ENCODE measurements at regions not wholly inside any gene's neighbourhood (a gene's known extent, or its start where the extent isn't known, plus 50 kb on each side); places are given as distances from the start of the nearest gene placed in this dataset.

- DNase-seq: no peak
Measured at GRCh38 chr21:32216293-32216692, 62.6 kb downstream of the MIS18A start.

- DNase-seq: no peak
Measured at GRCh38 chr21:32215306-32215685, 63.6 kb downstream of the MIS18A start.

DNA sequence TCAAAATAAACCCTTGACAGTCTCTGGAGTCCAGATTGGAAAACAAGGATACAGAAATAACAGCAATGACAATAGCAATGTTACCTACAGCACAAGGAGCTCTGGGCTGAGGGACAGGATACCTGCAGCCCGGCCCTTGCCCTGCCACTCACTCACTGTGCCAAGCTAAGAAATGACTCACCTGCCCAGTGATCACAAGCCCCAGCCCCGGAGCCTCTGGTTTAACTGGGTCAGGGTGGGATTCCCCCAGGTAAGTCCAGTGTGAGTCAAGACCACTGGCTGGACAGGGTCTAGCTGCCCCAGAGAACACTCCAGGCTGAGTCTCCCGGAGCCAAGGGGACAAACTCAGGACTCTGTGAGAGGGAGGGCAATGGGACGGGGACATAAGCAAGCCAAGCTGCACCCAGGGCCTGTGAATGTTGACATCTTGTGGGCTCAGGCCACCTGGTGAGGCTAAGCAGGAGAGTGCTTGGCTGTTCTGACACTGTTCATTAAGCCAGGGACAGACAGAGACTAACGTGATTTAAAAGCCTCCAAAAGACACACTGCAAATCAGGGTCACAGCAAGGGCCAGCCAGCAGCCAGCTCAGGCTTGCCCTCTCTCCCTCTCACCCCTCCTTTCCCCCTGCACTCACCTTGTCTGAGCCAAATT is 64.1 kb downstream of the MIS18A start:
- DNase-seq: no peak

DNA sequence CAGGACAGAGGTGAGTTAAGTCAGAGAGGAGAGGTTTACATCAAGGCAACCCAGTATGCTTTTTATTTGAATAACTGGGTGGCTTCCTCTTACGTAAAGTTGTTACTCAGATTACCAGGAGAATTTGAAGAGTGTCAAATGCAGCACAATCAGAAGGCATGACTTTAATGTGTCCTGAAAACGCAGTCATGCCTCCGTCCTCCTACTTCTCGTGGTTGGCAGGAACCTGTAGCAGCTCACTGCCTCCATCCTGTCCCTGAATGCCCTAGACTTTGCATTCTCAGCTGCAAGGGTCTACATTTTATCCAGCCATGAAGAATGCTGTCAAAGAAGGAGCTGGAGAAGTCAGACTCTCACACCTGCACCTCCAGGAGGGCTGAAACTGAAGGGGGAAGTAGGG is 66.7 kb downstream of the MIS18A start:
- DNase-seq: no peak

DNA sequence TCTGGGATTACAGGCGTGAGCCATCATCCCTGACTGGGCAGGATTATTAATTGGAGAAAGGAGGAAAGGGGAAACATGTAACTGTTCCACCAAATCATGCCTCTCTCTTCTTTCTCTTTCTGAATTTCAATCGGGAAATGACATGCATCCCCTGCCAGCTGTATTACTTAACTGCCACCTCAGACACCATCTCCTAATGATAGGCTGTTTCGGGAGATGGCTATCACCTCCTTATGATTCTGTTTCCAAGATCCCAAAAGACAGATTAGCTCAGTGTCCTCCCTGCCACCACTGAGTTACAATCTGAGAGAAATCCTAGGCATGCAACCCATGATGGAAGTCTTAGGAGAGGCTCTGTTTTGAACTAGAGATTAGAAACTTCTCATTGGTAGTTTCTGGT is 67.5 kb downstream of the MIS18A start:
- no peak for DNase-seq

GRCh38 chr21:32209580-32209979 is 69.3 kb downstream of the MIS18A start:
- DNase-seq: no peak

GRCh38 chr21:32207406-32207716 is 71.5 kb downstream of the MIS18A start:
- DNase-seq: no peak

DNA sequence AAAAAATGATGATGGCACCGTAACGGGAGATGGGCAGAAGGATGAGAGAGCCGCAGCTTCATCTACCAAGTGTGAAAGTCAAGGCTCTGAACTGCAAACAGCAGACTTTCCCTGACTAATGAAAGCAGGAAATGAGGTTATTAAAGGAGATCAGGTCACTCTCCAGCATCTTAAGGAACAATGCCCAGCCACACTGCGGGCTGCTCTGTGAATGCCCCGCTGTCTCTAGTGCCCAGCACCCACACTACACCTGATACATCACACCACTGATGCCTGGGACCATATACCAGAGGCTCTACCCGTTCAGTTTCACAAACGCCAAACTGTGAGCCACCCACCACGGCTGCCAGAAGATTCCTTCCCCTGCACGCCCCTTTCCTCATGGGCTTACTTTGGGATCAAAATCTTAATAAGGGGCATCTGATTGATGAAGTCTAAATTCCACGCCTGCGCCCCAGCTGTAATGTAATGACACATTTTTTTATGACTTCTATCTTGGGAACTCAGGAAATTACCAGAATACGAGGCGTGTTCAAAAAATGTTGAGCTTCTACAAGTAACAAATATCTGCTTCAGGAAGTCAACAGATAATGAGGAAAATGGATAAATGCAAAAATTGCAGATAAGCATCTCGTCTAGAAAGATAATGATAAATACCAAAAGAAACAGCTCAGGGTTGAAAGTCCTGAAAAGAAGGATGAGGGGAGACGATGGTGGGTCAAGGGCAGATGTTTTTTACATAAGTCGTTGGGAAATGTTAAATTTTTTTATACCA is 72.0 kb downstream of the MIS18A start:
- DNase-seq: no peak

GRCh38 chr21:32203877-32204480 is 74.9 kb downstream of the MIS18A start:
- no peak for DNase-seq

GRCh38 chr21:32200029-32200428 is 78.8 kb downstream of the MIS18A start:
- no peak for DNase-seq

DNA sequence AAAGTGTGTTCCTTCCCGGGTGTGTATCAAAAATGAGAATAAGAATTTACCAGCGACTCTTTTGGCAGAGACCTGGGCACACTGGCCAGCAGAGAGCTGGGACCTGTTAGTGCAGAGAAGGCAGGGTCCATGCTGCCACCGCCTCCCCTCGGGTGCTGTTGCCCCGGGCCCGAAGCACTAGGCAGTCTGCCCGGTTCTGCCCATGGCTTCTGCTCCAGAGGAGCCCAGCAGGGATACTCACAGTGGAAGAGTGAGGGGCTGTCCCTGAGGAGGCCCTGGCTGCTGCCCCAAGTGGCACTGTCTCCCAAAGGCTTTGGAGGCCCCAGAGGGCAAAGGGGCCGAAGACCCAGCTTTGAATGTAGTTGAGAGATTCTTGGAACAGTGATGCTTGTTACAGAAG is 80.5 kb downstream of the MIS18A start:
- no peak for DNase-seq

DNA sequence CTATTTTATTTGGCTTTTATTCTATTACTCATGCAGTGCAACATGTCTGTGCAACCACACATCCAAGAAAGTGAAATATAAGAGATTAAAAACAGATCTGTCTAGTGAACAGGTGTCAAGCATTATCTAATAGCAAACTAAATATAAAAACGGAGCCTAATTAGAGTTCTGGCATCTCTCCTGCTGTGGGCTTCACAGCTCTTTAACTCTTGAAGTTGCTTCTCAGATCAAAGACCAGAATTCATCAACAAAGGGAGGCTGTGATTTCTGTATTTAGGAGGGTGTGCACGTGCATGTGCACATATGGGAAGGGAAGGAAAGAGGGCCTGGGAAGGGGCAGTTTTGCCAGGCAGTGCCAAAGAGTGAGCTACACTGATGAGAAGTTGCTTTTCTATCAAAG is 81.0 kb downstream of the MIS18A start:
- no peak for DNase-seq

- no peak for DNase-seq
Measured at GRCh38 chr21:32196001-32196400, 82.8 kb downstream of the MIS18A start.

- DNase-seq: no peak
Measured at GRCh38 chr21:32193098-32193465, 85.8 kb downstream of the MIS18A start.

DNA sequence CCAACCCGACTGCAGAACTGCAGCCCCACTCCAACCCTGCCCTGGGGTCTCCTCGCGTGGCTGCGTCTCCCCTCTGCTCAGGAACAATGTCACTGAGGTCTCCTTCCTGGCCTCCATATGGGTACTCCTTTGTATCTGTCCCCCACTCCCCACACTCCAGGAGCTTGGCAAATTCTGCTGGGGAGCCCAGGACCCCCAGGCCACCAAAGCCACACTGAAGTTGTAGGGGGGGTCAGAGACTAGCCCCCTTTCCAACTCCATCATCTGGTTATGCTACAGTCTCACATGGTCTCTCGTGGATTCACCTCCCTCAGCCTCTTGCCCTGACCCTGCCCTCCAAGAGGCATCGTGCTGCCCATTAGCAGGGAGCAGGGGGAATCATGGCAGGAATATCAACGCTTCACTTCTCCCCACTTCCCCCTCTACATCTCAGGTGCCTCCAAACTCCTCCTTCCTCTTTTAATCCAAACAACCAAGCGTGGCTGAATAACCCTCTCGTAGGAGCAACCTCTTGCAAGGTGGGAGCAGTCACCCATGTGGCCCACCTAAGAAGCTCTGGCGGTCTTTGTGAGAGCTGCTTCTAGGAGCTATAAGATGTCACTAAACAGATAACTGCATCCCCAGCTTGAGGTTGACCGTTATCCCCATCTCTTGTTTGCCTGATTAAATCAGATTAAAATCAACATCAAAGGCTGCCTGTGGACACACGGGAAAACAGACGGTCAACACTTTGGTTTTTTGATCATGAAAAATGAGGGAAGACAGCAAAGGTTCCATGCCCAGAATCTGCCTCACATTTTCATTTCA is 86.4 kb downstream of the MIS18A start:
- no peak for DNase-seq

GRCh38 chr21:32190493-32191144 is 88.2 kb downstream of the MIS18A start:
- no peak for DNase-seq

- no peak for DNase-seq
Measured at GRCh38 chr21:32189688-32190483, 89.0 kb downstream of the MIS18A start.

DNA sequence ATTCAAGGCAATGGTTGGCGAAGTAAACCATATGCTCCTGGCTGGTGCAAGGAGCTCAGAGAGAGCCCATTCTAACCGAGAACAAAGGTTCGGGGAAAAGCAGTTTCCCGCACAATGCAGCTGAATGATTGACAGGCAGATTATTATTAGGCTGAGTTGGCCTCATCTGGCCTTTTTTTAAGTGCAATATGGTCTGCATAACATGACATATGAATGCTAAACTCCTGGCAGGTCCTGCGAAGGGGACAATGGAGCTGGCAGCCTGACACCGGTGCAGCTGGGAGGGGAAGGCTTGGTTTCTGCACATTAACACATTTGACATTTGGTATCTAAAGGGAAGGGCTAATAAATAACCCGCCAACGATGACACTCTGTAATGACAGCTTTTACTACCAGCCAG is 92.0 kb downstream of the MIS18A start:
- DNase-seq: no peak

GRCh38 chr21:32185726-32186125 is 93.1 kb downstream of the MIS18A start:
- no peak for DNase-seq

DNA sequence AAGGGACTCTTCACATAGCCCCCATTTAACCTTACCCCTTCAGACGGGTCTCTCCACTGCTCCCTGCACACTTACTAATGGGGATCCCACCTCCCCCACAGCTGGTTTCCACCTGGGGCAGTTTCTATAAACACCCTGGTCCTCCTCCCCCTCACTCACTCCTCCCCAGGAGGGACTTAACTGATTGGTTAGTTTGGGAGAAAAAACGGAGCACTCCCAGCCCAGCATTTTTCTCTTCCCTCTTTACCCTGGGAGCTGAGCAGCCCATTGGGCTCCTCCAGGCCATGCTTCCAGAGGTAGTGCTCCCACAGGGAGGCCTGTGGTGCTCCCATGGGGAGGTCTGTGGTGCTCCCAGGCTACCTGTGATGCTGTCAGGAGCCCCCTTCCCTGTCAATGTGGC is 93.7 kb downstream of the MIS18A start:
- DNase-seq: no peak

DNA sequence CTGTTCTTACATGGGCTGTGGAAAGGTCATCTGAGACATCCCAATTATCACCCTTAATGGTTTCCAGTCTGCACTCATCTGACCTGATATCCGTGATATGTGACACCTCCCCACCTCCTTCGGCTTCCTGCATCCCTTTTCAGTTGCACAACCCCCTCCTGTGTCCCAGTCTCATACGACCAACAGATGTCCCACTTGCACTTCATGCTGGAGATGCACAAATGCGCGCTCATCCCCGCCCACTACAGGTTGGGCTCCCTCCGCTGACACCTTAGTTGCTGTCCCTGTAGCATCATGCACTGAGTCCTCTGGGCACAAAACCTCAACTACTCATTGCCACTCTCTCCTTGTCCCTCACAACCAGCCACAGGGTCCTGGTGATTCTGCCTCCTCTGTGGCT is 94.4 kb downstream of the MIS18A start:
- no peak for DNase-seq

- DNase-seq: no peak
Measured at GRCh38 chr21:32184065-32184464, 94.8 kb downstream of the MIS18A start.

All from skin of body (tissue), 1 donor.